ENCODE measurements at regions not wholly inside any gene's neighbourhood (a gene's known extent, or its start where the extent isn't known, plus 50 kb on each side); places are given as distances from the start of the nearest gene placed in this dataset.

DNA sequence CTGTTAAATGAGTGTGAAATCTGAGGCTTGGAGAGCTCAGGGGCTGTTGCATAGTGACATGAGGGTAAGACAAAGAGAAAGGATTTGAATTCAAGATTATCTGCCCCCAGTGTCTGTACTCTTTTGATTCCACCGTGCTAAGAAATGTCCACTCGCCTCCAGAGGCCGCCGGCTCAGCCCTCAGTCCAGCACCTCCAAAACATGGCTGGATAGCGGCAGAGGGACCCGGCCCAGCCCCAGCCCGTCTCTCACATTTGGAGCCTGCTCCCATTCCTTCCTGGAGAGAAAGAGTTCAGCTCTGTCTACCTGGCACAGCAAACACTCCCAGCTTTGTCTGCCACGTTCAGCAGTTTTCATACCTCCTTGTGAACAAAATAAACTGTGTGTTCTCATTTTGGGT, 84.8 kb upstream of the IQSEC1 start:
- TF ChIP-seq EZH2phosphoT487 (IDR thresholded peaks at IDR 0.05; ENCODE audit: low read length) = no peak
- TF ChIP-seq, protein P1, sequence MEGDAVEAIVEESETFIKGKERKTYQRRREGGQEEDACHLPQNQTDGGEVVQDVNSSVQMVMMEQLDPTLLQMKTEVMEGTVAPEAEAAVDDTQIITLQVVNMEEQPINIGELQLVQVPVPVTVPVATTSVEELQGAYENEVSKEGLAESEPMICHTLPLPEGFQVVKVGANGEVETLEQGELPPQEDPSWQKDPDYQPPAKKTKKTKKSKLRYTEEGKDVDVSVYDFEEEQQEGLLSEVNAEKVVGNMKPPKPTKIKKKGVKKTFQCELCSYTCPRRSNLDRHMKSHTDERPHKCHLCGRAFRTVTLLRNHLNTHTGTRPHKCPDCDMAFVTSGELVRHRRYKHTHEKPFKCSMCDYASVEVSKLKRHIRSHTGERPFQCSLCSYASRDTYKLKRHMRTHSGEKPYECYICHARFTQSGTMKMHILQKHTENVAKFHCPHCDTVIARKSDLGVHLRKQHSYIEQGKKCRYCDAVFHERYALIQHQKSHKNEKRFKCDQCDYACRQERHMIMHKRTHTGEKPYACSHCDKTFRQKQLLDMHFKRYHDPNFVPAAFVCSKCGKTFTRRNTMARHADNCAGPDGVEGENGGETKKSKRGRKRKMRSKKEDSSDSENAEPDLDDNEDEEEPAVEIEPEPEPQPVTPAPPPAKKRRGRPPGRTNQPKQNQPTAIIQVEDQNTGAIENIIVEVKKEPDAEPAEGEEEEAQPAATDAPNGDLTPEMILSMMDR (IDR thresholded peaks at IDR 0.05; ENCODE audit: low read length) = no peak
